H9 (cell line): ENCODE measurements at regions not wholly inside any gene's neighbourhood (a gene's known extent, or its start where the extent isn't known, plus 50 kb on each side); places are given as distances from the start of the nearest gene placed in this dataset.

Experiments used
- DNase-seq: peaks from one replicate; pipeline ENCODE4 v3.0.0-alpha.2; 2017
- H2AFZ ChIP-seq: one replicate; pipeline ENCODE4 v1.6.1; 2013; ENCODE audit warnings: mild to moderate bottlenecking, low read length, control low read depth, moderate library complexity
- H2AK5ac ChIP-seq: 2 replicates; pipeline ENCODE4 v1.6.1; 2013; ENCODE audit warnings: low read length, control low read depth, mixed read lengths; ENCODE audit not compliant: insufficient read length
- H2BK120ac ChIP-seq: one replicate; pipeline ENCODE4 v1.6.1; 2013; ENCODE audit warnings: low read depth, mild to moderate bottlenecking, low read length, control low read depth, inconsistent platforms; ENCODE audit not compliant: poor library complexity, severe bottlenecking
- H2BK12ac ChIP-seq: 2 replicates; pipeline ENCODE4 v1.6.1; 2013; ENCODE audit warnings: low read length, control low read depth, mixed read lengths, low read depth; ENCODE audit not compliant: insufficient read length
- H2BK15ac ChIP-seq: 2 replicates; pipeline ENCODE4 v1.6.1; 2013; ENCODE audit warnings: low read depth, low read length, control low read depth
- H2BK20ac ChIP-seq: one replicate; pipeline ENCODE4 v1.6.1; 2013; ENCODE audit warnings: low read depth, mild to moderate bottlenecking, low read length, control low read depth, inconsistent platforms; ENCODE audit not compliant: poor library complexity, severe bottlenecking
- H2BK5ac ChIP-seq: 2 replicates; pipeline ENCODE4 v1.6.1; 2013; ENCODE audit warnings: low read length, control low read depth, mixed read lengths; ENCODE audit not compliant: insufficient read length
- H3K14ac ChIP-seq: 2 replicates; pipeline ENCODE4 v1.6.1; 2013; ENCODE audit warnings: low read length, control low read depth; ENCODE audit not compliant: insufficient read depth
- H3K18ac ChIP-seq: 2 replicates; pipeline ENCODE4 v1.6.1; 2013; ENCODE audit warnings: low read depth, mild to moderate bottlenecking, mixed read lengths, low read length, control low read depth; ENCODE audit not compliant: insufficient read length
- H3K23ac ChIP-seq: 2 replicates; pipeline ENCODE4 v1.6.1; 2013; ENCODE audit warnings: low read length, control low read depth, mixed read lengths, low read depth; ENCODE audit not compliant: insufficient read length
- H3K23me2 ChIP-seq: 2 replicates; pipeline ENCODE4 v1.6.1; 2013; ENCODE audit warnings: low read depth, mild to moderate bottlenecking, mixed read lengths, low read length, control low read depth; ENCODE audit not compliant: insufficient read length, poor library complexity, severe bottlenecking
- H3K27ac ChIP-seq: 2 replicates; pipeline ENCODE4 v1.5.1; 2013; ENCODE audit warnings: low read length, control low read depth, mixed read lengths, low read depth; ENCODE audit not compliant: insufficient read length
- H3K27me3 ChIP-seq: 2 replicates; pipeline ENCODE4 v1.6.1; 2013; ENCODE audit warnings: low read length, control low read depth, inconsistent platforms; ENCODE audit not compliant: insufficient read depth
- H3K4ac ChIP-seq: 2 replicates; pipeline ENCODE4 v1.6.1; 2013; ENCODE audit warnings: low read depth, mild to moderate bottlenecking, control low read depth, inconsistent platforms, low read length, moderate library complexity
- H3K4me1 ChIP-seq: 2 replicates; pipeline ENCODE4 v1.6.1; 2013; ENCODE audit warnings: low read length, control low read depth, inconsistent platforms; ENCODE audit not compliant: insufficient read depth
- H3K4me2 ChIP-seq: 2 replicates; pipeline ENCODE4 v1.6.1; 2013; ENCODE audit warnings: low read length, control low read depth, mixed read lengths; ENCODE audit not compliant: insufficient read length, insufficient read depth
- H3K56ac ChIP-seq: 2 replicates; pipeline ENCODE4 v1.6.1; 2013; ENCODE audit warnings: low read depth, mild to moderate bottlenecking, mixed read lengths, low read length, control low read depth; ENCODE audit not compliant: insufficient read length
- H3K79me1 ChIP-seq: 2 replicates; pipeline ENCODE4 v1.6.1; 2013; ENCODE audit warnings: low read depth, mild to moderate bottlenecking, moderate library complexity, low read length, control low read depth, inconsistent platforms; ENCODE audit not compliant: insufficient read depth, poor library complexity, severe bottlenecking
- H3K79me2 ChIP-seq: 2 replicates; pipeline ENCODE4 v1.6.1; 2013; ENCODE audit warnings: low read length, control low read depth, inconsistent platforms; ENCODE audit not compliant: insufficient read depth
- H3K9ac ChIP-seq: 2 replicates; pipeline ENCODE4 v1.6.1; 2013; ENCODE audit warnings: low read length, control low read depth, mixed read lengths; ENCODE audit not compliant: insufficient read length; ENCODE audit errors: extremely low read depth
- H3K9me3 ChIP-seq: one replicate; pipeline ENCODE4 v1.6.1; 2013; ENCODE audit warnings: low read depth, low read length, inconsistent platforms; ENCODE audit not compliant: control insufficient read depth
- H3T11ph ChIP-seq: one replicate; pipeline ENCODE4 v1.6.1; 2013; ENCODE audit warnings: mild to moderate bottlenecking, low read length, control low read depth, inconsistent platforms
- H4K20me1 ChIP-seq: one replicate; pipeline ENCODE4 v1.6.1; 2013; ENCODE audit not compliant: control insufficient read depth, insufficient read length, insufficient read depth
- H4K5ac ChIP-seq: 2 replicates; pipeline ENCODE4 v1.6.1; 2013; ENCODE audit warnings: low read depth, mild to moderate bottlenecking, mixed read lengths, low read length, control low read depth; ENCODE audit not compliant: insufficient read length
- H4K8ac ChIP-seq: replicated peaks from 2 replicates; pipeline ENCODE4 v1.6.1; 2013; ENCODE audit warnings: low read length, control low read depth, mixed read lengths, low read depth; ENCODE audit not compliant: insufficient read length
- H4K91ac ChIP-seq: 2 replicates; pipeline ENCODE4 v1.6.1; 2013; ENCODE audit warnings: low read depth, mild to moderate bottlenecking, moderate library complexity, mixed read lengths, low read length, control low read depth; ENCODE audit not compliant: insufficient read length
- H3K27ac Mint-ChIP-seq, 3 experiments: 2 replicates in 2 of 3; 3 replicates in 1 of 3; pipeline ENCODE4 v1.8.0; 2020 to 2021; ENCODE audit warnings: mixed read lengths in 3 of 3, mild to moderate bottlenecking in 1 of 3, moderate library complexity in 1 of 3
- H3K27me3 Mint-ChIP-seq: 2 replicates; pipeline ENCODE4 v1.8.0; 2021; ENCODE audit warnings: low read depth, mild to moderate bottlenecking, moderate library complexity, mixed read lengths
- H3K36me3 Mint-ChIP-seq, 3 experiments: 2 replicates in 2 of 3; 3 replicates in 1 of 3; pipeline ENCODE4 v1.8.0; 2020 to 2021; ENCODE audit warnings: low read depth in 3 of 3, mixed read lengths in 3 of 3; ENCODE audit not compliant: insufficient read depth in 1 of 3
- H3K4me1 Mint-ChIP-seq, 2 experiments: 2 replicates each; pipeline ENCODE4 v1.8.0; 2020; ENCODE audit warnings: mixed read lengths in 2 of 2
- H3K4me3 Mint-ChIP-seq, 2 experiments: 2 replicates in 1 of 2; 3 replicates in 1 of 2; pipeline ENCODE4 v1.8.0; 2020 to 2021; ENCODE audit warnings: mild to moderate bottlenecking in 2 of 2, mixed read lengths in 2 of 2, moderate library complexity in 1 of 2
- H3K9me3 Mint-ChIP-seq, 2 experiments: 2 replicates in 1 of 2; 3 replicates in 1 of 2; pipeline ENCODE4 v1.8.0; 2020; ENCODE audit warnings: mild to moderate bottlenecking in 2 of 2, mixed read lengths in 2 of 2, moderate library complexity in 1 of 2
- WGBS: extraction: QIAGEN DNeasy Blood & Tissue Kit; methylation state at CpG from one replicate; pipeline ENCODE4 v1.1.7; 2013; ENCODE audit warnings: missing lambda C conversion rate, low lambda C conversion rate, mixed read lengths; ENCODE audit not compliant: insufficient read length; ENCODE audit errors: extremely low coverage; 5-methylcytosine and 5-hydroxymethylcytosine counted together
- TF ChIP-seq, protein P1 (sequence below): fragments of 200-600 bp; sonication (generic); conservative IDR thresholded peaks from 3 replicates; pipeline ENCODE4 v1.8.0; 2021; ENCODE audit warnings: antibody characterized with exemption, mild to moderate bottlenecking

DNA sequence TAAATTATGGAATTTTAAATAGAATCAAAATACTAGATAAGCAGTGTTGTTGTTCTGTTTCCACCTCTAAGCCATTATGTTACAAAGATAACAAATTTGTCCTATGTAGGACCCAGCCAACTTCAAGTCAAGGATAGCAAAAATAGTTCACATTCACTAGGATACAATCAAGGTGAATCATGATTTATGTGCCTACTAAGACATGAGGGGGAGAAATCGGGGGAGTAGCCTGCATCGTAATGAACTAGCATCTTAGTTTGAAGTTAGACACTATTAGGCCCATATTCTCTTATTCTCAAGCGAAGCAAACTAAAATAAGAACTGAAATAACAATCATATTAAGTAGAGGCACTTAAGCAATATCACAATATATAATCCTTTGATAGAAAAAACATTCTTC, 779.4 kb upstream of the PCDH9 start:
- Histone ChIP-seq H3K27ac (no peak overlapping the region), H3K56ac (no peak overlapping the region), H3K79me2 (no peaks in the 10 kb centered on the region), H2AFZ (no peak overlapping the region), H4K8ac (no peak overlapping the region), H2BK15ac (no peak overlapping the region), H2BK12ac (no peak overlapping the region), H3T11ph (no peak overlapping the region), H2AK5ac (no peak overlapping the region), H3K23me2 (no peaks in the 10 kb centered on the region), H3K4me2 (no peak overlapping the region), H3K4ac (no peak overlapping the region), H4K5ac (no peak overlapping the region), H3K9me3 (no peaks in the 10 kb centered on the region), H2BK120ac (no peak overlapping the region), H3K18ac (no peak overlapping the region), H4K91ac (no peak overlapping the region), H3K23ac (no peak overlapping the region), H4K20me1 (no peaks in the 10 kb centered on the region), H3K79me1 (no peaks in the 10 kb centered on the region), H3K9ac (no peak overlapping the region), H2BK20ac (no peak overlapping the region), H3K4me1 (no peaks in the 10 kb centered on the region), H3K14ac (no peak overlapping the region), H2BK5ac (no peak overlapping the region), H3K27me3 (no peaks in the 10 kb centered on the region)
- TF ChIP-seq, protein P1, sequence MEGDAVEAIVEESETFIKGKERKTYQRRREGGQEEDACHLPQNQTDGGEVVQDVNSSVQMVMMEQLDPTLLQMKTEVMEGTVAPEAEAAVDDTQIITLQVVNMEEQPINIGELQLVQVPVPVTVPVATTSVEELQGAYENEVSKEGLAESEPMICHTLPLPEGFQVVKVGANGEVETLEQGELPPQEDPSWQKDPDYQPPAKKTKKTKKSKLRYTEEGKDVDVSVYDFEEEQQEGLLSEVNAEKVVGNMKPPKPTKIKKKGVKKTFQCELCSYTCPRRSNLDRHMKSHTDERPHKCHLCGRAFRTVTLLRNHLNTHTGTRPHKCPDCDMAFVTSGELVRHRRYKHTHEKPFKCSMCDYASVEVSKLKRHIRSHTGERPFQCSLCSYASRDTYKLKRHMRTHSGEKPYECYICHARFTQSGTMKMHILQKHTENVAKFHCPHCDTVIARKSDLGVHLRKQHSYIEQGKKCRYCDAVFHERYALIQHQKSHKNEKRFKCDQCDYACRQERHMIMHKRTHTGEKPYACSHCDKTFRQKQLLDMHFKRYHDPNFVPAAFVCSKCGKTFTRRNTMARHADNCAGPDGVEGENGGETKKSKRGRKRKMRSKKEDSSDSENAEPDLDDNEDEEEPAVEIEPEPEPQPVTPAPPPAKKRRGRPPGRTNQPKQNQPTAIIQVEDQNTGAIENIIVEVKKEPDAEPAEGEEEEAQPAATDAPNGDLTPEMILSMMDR: no peak
- H3K9me3 Mint-ChIP-seq: peaks cover under 1 to 2% of the 10 kb centered on the region in 2 experiments; a peak in 1 of 5 replicates
- no peak for DNase-seq
- H3K27ac Mint-ChIP-seq: no peak overlapping the region
- H3K36me3 Mint-ChIP-seq: peaks cover 0 to 4% (median 0%) of the 10 kb centered on the region in 3 experiments; a peak in 2 of 7 replicates
- no CpG with 5 or more reads among the region's 3 CpGs for WGBS
- no peak overlapping the region for H3K4me3 Mint-ChIP-seq
- no peaks in the 10 kb centered on the region for H3K27me3 Mint-ChIP-seq
- H3K4me1 Mint-ChIP-seq: no peaks in the 10 kb centered on the region
